ENCODE measurements at regions not wholly inside any gene's neighbourhood (a gene's known extent, or its start where the extent isn't known, plus 50 kb on each side); places are given as distances from the start of the nearest gene placed in this dataset.

GRCh38 chr18:77374446-77374805 is 124.8 kb downstream of the GALR1 start:
- POLR2A ChIA-PET = interaction anchor here (1.1 kb wide), 1 partner anchor 27 kb away, joined by 3 read pairs; no protein-coding TSS in a partner anchor
- BruUV-seq (replicated peaks) = no TSS peak
- no peak overlapping the region for H3K27ac Mint-ChIP-seq (ENCODE audit: low read depth, unreplicated experiment)
- TF ChIP-seq, protein P1, sequence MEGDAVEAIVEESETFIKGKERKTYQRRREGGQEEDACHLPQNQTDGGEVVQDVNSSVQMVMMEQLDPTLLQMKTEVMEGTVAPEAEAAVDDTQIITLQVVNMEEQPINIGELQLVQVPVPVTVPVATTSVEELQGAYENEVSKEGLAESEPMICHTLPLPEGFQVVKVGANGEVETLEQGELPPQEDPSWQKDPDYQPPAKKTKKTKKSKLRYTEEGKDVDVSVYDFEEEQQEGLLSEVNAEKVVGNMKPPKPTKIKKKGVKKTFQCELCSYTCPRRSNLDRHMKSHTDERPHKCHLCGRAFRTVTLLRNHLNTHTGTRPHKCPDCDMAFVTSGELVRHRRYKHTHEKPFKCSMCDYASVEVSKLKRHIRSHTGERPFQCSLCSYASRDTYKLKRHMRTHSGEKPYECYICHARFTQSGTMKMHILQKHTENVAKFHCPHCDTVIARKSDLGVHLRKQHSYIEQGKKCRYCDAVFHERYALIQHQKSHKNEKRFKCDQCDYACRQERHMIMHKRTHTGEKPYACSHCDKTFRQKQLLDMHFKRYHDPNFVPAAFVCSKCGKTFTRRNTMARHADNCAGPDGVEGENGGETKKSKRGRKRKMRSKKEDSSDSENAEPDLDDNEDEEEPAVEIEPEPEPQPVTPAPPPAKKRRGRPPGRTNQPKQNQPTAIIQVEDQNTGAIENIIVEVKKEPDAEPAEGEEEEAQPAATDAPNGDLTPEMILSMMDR (IDR thresholded peaks at IDR 0.05; ENCODE audit: unreplicated experiment) = no peak
- CTCF ChIA-PET = no interaction called here
- no peak overlapping the region for H3K4me3 Mint-ChIP-seq (ENCODE audit: unreplicated experiment)
- H3K27me3 Mint-ChIP-seq (ENCODE audit: insufficient read depth, unreplicated experiment) = peaks cover 6% of the 10 kb centered on the region
- no peak for DNase-seq (ENCODE audit: unreplicated experiment)
- no peaks in the 10 kb centered on the region for H3K4me1 Mint-ChIP-seq (ENCODE audit: insufficient read depth, unreplicated experiment)
- intact Hi-C loops (cut with micrococcal nuclease) = no loop called here
- no peaks in the 10 kb centered on the region for H3K36me3 Mint-ChIP-seq (ENCODE audit: insufficient read depth, unreplicated experiment)
- H3K9me3 Mint-ChIP-seq (ENCODE audit: unreplicated experiment) = peaks cover 7% of the 10 kb centered on the region

DNA sequence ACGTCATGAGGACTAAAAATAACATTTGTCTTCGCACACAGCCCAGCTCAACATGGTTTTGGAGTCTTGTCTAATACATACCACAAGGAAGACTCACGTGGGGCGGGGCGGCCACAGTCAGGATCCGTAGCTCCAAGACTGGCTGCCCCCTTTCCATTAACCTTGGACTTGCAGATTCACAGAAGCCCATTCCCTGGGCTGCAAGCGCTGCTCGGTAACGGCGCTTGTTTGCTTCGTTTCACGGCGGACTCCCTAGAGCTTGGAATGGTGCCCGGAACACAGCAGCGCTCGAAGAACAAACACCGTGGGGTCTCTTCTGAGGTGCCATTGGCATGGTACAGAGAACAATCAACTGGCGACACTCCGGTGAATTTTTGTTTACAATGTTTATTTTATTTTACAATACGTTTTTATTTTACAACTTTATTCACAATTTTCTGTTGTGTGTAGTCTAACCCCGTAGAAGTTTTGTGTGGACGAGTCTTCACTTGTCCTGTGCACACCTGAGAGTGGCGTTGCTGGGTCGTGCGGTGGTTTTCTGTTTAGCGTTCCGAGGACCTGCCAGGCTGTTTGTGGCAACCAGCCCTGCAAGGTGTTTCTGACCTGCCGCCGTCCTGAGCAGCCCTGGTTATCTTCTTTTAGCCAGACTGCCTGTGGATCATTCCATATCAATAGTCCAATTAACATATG is 126.5 kb downstream of the GALR1 start:
- TF ChIP-seq, protein P1 (IDR thresholded peaks at IDR 0.05; ENCODE audit: unreplicated experiment) = no peak
- H3K4me1 Mint-ChIP-seq (ENCODE audit: insufficient read depth, unreplicated experiment) = no peaks in the 10 kb centered on the region
- H3K9me3 Mint-ChIP-seq (ENCODE audit: unreplicated experiment) = no peaks in the 10 kb centered on the region
- intact Hi-C loops (cut with micrococcal nuclease) = no loop called here
- no TSS peak for BruUV-seq (replicated peaks)
- DNase-seq (ENCODE audit: unreplicated experiment) = no peak
- H3K27me3 Mint-ChIP-seq (ENCODE audit: insufficient read depth, unreplicated experiment) = peaks cover 18% of the 10 kb centered on the region
- no peak overlapping the region for H3K27ac Mint-ChIP-seq (ENCODE audit: low read depth, unreplicated experiment)
- no peak overlapping the region for H3K4me3 Mint-ChIP-seq (ENCODE audit: unreplicated experiment)
- CTCF ChIA-PET = no interaction called here
- POLR2A ChIA-PET = no interaction called here
- H3K36me3 Mint-ChIP-seq (ENCODE audit: insufficient read depth, unreplicated experiment) = no peaks in the 10 kb centered on the region

GRCh38 chr18:77376733-77377094 is 127.1 kb downstream of the GALR1 start:
- Mint-ChIP-seq H3K4me1 (ENCODE audit: insufficient read depth, unreplicated experiment) (no peaks in the 10 kb centered on the region), H3K27me3 (ENCODE audit: insufficient read depth, unreplicated experiment) (peaks cover 21% of the 10 kb centered on the region), H3K36me3 (ENCODE audit: insufficient read depth, unreplicated experiment) (no peaks in the 10 kb centered on the region), H3K4me3 (ENCODE audit: unreplicated experiment) (no peak overlapping the region), H3K27ac (ENCODE audit: low read depth, unreplicated experiment) (no peak overlapping the region), H3K9me3 (ENCODE audit: unreplicated experiment) (no peaks in the 10 kb centered on the region)
- no peak for DNase-seq (ENCODE audit: unreplicated experiment)
- intact Hi-C loops (cut with micrococcal nuclease) = no loop called here
- no TSS peak for BruUV-seq (replicated peaks)
- TF ChIP-seq, protein P1 (IDR thresholded peaks at IDR 0.05; ENCODE audit: unreplicated experiment) = no peak
- CTCF ChIA-PET = no interaction called here
- POLR2A ChIA-PET = no interaction called here

- POLR2A ChIA-PET = no interaction called here
- intact Hi-C loops (cut with micrococcal nuclease) = no loop called here
- H3K36me3 Mint-ChIP-seq (ENCODE audit: insufficient read depth, unreplicated experiment) = no peaks in the 10 kb centered on the region
- H3K27me3 Mint-ChIP-seq (ENCODE audit: insufficient read depth, unreplicated experiment) = peaks cover 32% of the 10 kb centered on the region
- no TSS peak for BruUV-seq (replicated peaks)
- CTCF ChIA-PET = interaction anchor here (1.0 kb wide), 1 partner anchor 46 kb away, joined by 3 read pairs; no protein-coding TSS in a partner anchor
- no peak overlapping the region for H3K4me3 Mint-ChIP-seq (ENCODE audit: unreplicated experiment)
- TF ChIP-seq, protein P1 (IDR thresholded peaks at IDR 0.05; ENCODE audit: unreplicated experiment) = no peak
- no peak for DNase-seq (ENCODE audit: unreplicated experiment)
- H3K27ac Mint-ChIP-seq (ENCODE audit: low read depth, unreplicated experiment) = no peak overlapping the region
- H3K4me1 Mint-ChIP-seq (ENCODE audit: insufficient read depth, unreplicated experiment) = no peaks in the 10 kb centered on the region
- H3K9me3 Mint-ChIP-seq (ENCODE audit: unreplicated experiment) = no peaks in the 10 kb centered on the region
These were observed 128.2 kb downstream of the GALR1 start for GRCh38 chr18:77377813-77378212.

Measured in MCF 10A (cell line).